AG10803 (cell line): ENCODE measurements at regions not wholly inside any gene's neighbourhood (a gene's known extent, or its start where the extent isn't known, plus 50 kb on each side); places are given as distances from the start of the nearest gene placed in this dataset.
A peak's percentile ranks its signal among the peaks of the same experiment; 100 is the strongest.

Source experiments
- DNase-seq: peaks from one replicate; pipeline ENCODE4 v3.0.0; 2010; ENCODE audit warnings: low read depth
- H3K4me3 ChIP-seq: 2 replicates; pipeline ENCODE4 v1.5.1; 2011; ENCODE audit warnings: mild to moderate bottlenecking, low read length, control low read depth
- CTCF ChIP-seq: conservative IDR thresholded peaks from 2 replicates; pipeline ENCODE4 v1.5.1; 2011; ENCODE audit warnings: mild to moderate bottlenecking, low read length, control low read depth, inconsistent platforms

DNA sequence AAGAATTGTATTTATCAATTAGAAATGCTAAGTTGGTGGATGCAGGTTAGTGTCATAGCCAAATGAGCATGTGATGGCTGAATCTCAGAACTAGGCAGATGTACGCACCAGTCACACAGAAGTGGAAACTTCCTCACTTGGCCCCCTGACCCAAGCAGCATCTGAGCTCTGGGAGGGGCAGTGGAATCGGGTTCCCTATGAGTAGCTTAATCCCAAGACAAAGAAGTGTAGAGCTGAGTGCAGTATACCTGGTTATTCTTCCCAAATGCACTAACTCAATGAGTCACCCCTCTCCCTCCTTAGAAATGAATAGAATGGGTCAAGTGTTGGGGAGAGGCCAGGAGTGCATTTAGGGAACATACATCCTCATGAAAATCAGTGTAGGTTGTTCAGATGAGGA is 224.6 kb downstream of the FAT3 start:
- no peak overlapping the region for H3K4me3 ChIP-seq
- no peak for TF ChIP-seq CTCF
- no peak for DNase-seq

- TF ChIP-seq CTCF, result no peak
Observed at GRCh38 chr11:92449780-92450179, 225.2 kb downstream of the FAT3 start.

GRCh38 chr11:92451063-92451462 is 226.4 kb downstream of the FAT3 start:
- no peak for TF ChIP-seq CTCF
- no peak for DNase-seq
- no peak overlapping the region for H3K4me3 ChIP-seq

More at GRCh38 chr11:92449780-92450179, 225.2 kb downstream of the FAT3 start:
- no peak overlapping the region for H3K4me3 ChIP-seq
- DNase-seq, result no peak

DNA sequence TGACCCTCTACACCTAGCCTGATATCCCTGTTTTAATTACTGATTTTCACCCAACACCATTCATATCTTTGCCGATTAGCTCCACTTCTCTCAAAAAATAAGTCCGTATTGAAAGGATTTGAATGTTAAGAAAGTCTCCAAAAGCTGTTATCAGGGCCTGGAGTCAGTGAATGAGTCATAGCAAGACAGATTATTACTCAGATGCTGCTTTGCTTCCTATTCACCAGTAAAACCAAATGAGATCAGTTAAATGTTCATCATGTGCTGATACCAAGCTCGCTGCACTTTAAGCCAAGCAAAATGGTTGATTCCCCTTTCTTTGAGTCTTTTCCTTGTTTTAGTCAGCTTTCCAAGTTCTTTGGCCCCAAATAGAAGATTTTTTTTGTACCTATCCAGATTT is 228.4 kb downstream of the FAT3 start:
- peak; percentile 42 for DNase-seq
- no peak for TF ChIP-seq CTCF
- no peak overlapping the region for H3K4me3 ChIP-seq

DNA sequence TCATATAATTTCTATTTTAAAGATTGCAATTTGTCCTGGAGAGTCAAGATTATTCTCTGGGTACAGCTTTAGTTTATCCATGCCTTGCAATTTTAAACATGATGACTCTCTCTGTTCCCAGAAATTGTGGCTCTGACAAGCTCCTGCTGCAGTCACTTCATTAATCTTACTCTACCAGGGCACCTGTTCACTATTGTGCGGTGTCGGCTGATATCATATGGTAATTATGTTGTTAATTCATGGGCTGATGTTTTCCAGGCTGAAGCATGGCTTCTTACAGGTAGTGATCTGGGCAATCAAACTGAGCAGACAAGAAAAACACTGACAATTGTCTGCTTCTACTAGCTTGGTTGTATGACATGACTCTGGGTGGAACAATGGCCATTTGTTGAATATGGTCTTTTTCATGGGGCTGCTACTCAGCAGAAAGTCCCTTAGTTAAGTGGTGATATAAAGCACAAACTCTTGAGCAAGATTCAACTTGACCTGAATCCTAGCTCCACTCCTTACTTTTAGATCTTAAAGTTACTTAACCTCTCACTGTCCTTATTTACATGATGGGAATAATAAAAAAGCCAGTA is 230.7 kb downstream of the FAT3 start:
- no peak for TF ChIP-seq CTCF
- H3K4me3 ChIP-seq, result no peak overlapping the region
- no peak for DNase-seq

GRCh38 chr11:92457250-92457649 is 232.6 kb downstream of the FAT3 start:
- TF ChIP-seq CTCF, result no peak
- DNase-seq, result peak; percentile 2
- no peak overlapping the region for H3K4me3 ChIP-seq

DNA sequence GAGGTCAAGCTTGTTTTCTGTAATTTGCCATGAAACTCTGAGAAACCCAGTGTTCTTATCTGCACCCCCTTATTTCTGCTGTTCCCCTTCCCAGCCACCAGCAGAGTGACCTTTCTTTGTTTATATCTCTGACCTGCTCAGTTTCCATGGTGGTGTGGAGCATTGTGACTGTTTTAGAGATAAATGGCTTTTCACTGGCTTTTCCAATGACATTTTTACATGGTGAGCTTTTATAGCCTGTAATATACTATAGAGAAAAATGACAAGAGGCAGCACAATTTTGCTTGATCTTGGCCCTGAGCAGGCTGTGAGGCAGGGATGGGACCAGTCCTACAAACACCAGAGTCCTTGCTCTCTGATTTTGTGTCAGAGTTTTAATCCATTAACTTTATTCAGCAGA is 233.9 kb downstream of the FAT3 start:
- no peak for DNase-seq
- no peak overlapping the region for H3K4me3 ChIP-seq
- TF ChIP-seq CTCF, result no peak
